A673 (cell line): ENCODE measurements at regions not wholly inside any gene's neighbourhood (a gene's known extent, or its start where the extent isn't known, plus 50 kb on each side); places are given as distances from the start of the nearest gene placed in this dataset.

Experiments
- BruUV-seq: library from RNA; stranded (reverse); fragments of 400-500 nt; replicated peaks from 2 replicates; lab custom pipeline; 2021; lab: Mats Ljungman, UMichigan
- CTCF ChIA-PET: fragments of 300-600 bp; sonication (Branson Sonifier 250); formaldehyde crosslinking; loops from one replicate; lab custom pipeline; 2022; ENCODE audit warnings: antibody characterized with exemption; lab: Charles Lee
- POLR2A ChIA-PET: fragments of 300-600 bp; sonication (Branson Sonifier 250); formaldehyde crosslinking; loops from one replicate; lab custom pipeline; 2022; ENCODE audit warnings: antibody characterized with exemption; ENCODE audit not compliant: low non-redundant PET; lab: Charles Lee
- DNase-seq: peaks from one replicate; pipeline ENCODE4 v3.0.0-alpha.2; 2015; ENCODE audit warnings: low spot score
- H3K27ac ChIP-seq: fragments of 200-600 bp; sonication (generic); 2 replicates; pipeline ENCODE4 v1.5.1; 2016; ENCODE audit warnings: mixed run types, low read depth, mild to moderate bottlenecking, mixed read lengths, antibody characterized with exemption, low read length; ENCODE audit not compliant: poor library complexity, severe bottlenecking
- H3K27me3 ChIP-seq: fragments of 200-600 bp; sonication (generic); replicated peaks from 2 replicates; pipeline ENCODE4 v1.6.1; 2017; ENCODE audit warnings: mixed run types, low read depth, mild to moderate bottlenecking, mixed read lengths, antibody characterized with exemption, low read length; ENCODE audit not compliant: insufficient read depth, poor library complexity
- H3K36me3 ChIP-seq: fragments of 200-600 bp; sonication (generic); 2 replicates; pipeline ENCODE4 v1.6.1; 2016; ENCODE audit warnings: mixed run types, mild to moderate bottlenecking, mixed read lengths, antibody characterized with exemption, low read length; ENCODE audit not compliant: insufficient read depth, poor library complexity, severe bottlenecking
- H3K4me1 ChIP-seq: fragments of 200-600 bp; sonication (generic); 2 replicates; pipeline ENCODE4 v1.6.1; 2017; ENCODE audit warnings: mixed run types, mild to moderate bottlenecking, mixed read lengths, antibody characterized with exemption, low read length; ENCODE audit not compliant: insufficient read depth, poor library complexity, severe bottlenecking
- H3K4me3 ChIP-seq: fragments of 200-600 bp; sonication (generic); 2 replicates; pipeline ENCODE4 v1.5.1; 2016; ENCODE audit warnings: low read depth, mixed run types, mild to moderate bottlenecking, mixed read lengths, low read length; ENCODE audit not compliant: poor library complexity, severe bottlenecking
- H3K9me3 ChIP-seq: fragments of 200-600 bp; sonication (generic); 2 replicates; pipeline ENCODE4 v1.6.1; 2016; ENCODE audit warnings: mixed run types, low read depth, mild to moderate bottlenecking, mixed read lengths, antibody characterized with exemption, low read length; ENCODE audit not compliant: poor library complexity, severe bottlenecking
- EZH2 ChIP-seq: fragments of 200-600 bp; sonication (generic); IDR thresholded peaks from 2 replicates; pipeline ENCODE4 v1.6.1; 2017; ENCODE audit warnings: borderline replicate concordance, low read depth, mild to moderate bottlenecking, mixed read lengths, antibody characterized with exemption, low read length; ENCODE audit not compliant: poor library complexity, severe bottlenecking
- intact Hi-C: fragments of 100-400 bp; cut with micrococcal nuclease; formaldehyde crosslinking; loops from one replicate; pipeline ENCODE4 v1.10.0; 2022; ENCODE audit not compliant: unreplicated experiment
- TF ChIP-seq, protein P1 (sequence below): fragments of 300-800, 200-600 bp; sonication (generic); conservative IDR thresholded peaks from 2 replicates; pipeline ENCODE4 v1.5.1; 2017; ENCODE audit warnings: low read depth, mild to moderate bottlenecking, antibody characterized with exemption, low read length, moderate library complexity, mixed read lengths

DNA sequence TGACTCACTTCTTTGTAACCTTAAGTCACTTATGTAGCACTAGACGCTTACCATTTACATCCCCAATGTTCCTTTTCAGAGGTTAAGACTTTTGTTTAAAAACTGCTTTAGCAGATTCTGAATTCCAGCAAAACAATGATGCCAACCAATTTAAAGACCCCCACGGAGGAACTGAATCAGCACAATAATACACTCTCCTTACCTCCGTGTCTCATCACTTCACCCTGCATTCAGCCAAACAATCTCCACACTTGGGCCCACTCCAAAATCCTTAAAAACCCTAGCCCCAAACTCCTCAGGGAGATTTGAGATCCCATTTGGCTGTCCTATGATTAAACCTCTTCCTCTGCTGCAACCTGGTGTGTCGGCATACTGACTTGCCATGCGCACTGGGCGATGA lies 153.9 kb downstream of the B3GNT2 start:
- H3K27me3 ChIP-seq, result no peaks in the 10 kb centered on the region
- H3K4me1 ChIP-seq, result no peaks in the 10 kb centered on the region
- ChIA-PET CTCF (no interaction called here), POLR2A (no interaction called here)
- H3K4me3 ChIP-seq, result no peak overlapping the region
- no peak overlapping the region for H3K27ac ChIP-seq
- intact Hi-C loops, result no loop called here
- TF ChIP-seq, protein P1, sequence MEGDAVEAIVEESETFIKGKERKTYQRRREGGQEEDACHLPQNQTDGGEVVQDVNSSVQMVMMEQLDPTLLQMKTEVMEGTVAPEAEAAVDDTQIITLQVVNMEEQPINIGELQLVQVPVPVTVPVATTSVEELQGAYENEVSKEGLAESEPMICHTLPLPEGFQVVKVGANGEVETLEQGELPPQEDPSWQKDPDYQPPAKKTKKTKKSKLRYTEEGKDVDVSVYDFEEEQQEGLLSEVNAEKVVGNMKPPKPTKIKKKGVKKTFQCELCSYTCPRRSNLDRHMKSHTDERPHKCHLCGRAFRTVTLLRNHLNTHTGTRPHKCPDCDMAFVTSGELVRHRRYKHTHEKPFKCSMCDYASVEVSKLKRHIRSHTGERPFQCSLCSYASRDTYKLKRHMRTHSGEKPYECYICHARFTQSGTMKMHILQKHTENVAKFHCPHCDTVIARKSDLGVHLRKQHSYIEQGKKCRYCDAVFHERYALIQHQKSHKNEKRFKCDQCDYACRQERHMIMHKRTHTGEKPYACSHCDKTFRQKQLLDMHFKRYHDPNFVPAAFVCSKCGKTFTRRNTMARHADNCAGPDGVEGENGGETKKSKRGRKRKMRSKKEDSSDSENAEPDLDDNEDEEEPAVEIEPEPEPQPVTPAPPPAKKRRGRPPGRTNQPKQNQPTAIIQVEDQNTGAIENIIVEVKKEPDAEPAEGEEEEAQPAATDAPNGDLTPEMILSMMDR, result no peak
- TF ChIP-seq EZH2, result no peak
- H3K36me3 ChIP-seq, result no peaks in the 10 kb centered on the region
- no peak for DNase-seq
- H3K9me3 ChIP-seq, result no peaks in the 10 kb centered on the region
- BruUV-seq, result no TSS peak

DNA sequence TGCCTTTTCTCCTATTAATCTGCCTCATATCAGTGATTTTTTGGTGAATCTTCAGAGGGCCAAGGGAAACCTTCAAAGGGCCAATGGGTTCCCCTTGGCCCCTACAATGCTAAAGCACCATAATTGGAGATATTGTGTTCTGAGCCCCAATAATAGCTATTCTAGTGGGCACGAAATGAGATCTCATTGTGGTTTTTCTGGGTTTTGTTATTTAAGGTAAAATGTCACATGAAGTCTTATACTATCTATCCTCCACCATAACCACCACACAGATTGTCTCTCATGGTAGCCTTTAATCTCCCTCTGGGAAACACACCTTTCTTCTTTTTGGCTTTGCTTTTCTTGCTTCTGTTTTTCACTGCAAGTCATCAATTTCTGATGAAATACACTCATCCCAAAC lies 152.8 kb downstream of the B3GNT2 start:
- DNase-seq, result no peak
- ChIA-PET POLR2A (no interaction called here), CTCF (no interaction called here)
- no peaks in the 10 kb centered on the region for H3K9me3 ChIP-seq
- TF ChIP-seq EZH2, result no peak
- TF ChIP-seq, protein P1, result no peak
- BruUV-seq, result no TSS peak
- H3K27ac ChIP-seq, result no peak overlapping the region
- no peaks in the 10 kb centered on the region for H3K4me1 ChIP-seq
- H3K27me3 ChIP-seq, result no peaks in the 10 kb centered on the region
- H3K4me3 ChIP-seq, result no peak overlapping the region
- intact Hi-C loops, result no loop called here
- H3K36me3 ChIP-seq, result no peaks in the 10 kb centered on the region

GRCh38 chr2:62347563-62348270 lies 151.8 kb downstream of the B3GNT2 start:
- DNase-seq, result no peak
- no peaks in the 10 kb centered on the region for H3K36me3 ChIP-seq
- H3K9me3 ChIP-seq, result no peaks in the 10 kb centered on the region
- no peaks in the 10 kb centered on the region for H3K27me3 ChIP-seq
- ChIA-PET CTCF (no interaction called here), POLR2A (no interaction called here)
- H3K4me3 ChIP-seq, result no peak overlapping the region
- BruUV-seq, result no TSS peak
- intact Hi-C loops, result no loop called here
- no peak overlapping the region for H3K27ac ChIP-seq
- no peaks in the 10 kb centered on the region for H3K4me1 ChIP-seq
- TF ChIP-seq, protein P1, result no peak
- TF ChIP-seq EZH2, result no peak
